HCT116 (cell line): ENCODE measurements at regions not wholly inside any gene's neighbourhood (a gene's known extent, or its start where the extent isn't known, plus 50 kb on each side); places are given as distances from the start of the nearest gene placed in this dataset.
"Not testable (repeated sequence)": the region's sequence is repeated elsewhere in the genome, so short reads cannot be mapped to it uniquely, and the experiment has no call there.

Source experiments
- ATAC-seq: fragments of 200-7000 bp; cut with Tn5 transposase; 2 replicates; pipeline ENCODE4 v1.9.1; 2020; ENCODE audit warnings: mild to moderate bottlenecking, moderate library complexity
- BruUV-seq: library from RNA; stranded (reverse); fragments of 400-500 nt; replicated peaks from 2 replicates; lab custom pipeline; 2021; lab: Mats Ljungman, UMichigan
- CTCF ChIA-PET: fragments of 300-600 bp; sonication (Branson Sonifier 250); formaldehyde crosslinking; loops from one replicate; lab custom pipeline; 2021; ENCODE audit warnings: antibody characterized with exemption; lab: Charles Lee
- POLR2A ChIA-PET: fragments of 300-600, 350-600 bp; sonication (Branson Sonifier 250); formaldehyde crosslinking; loops from one replicate; lab custom pipeline; 2021; ENCODE audit warnings: antibody characterized with exemption; lab: Charles Lee
- RAD21 ChIA-PET, 2 experiments: fragments of 300-600 bp; sonication (Branson Sonifier 250); formaldehyde crosslinking; loops; one replicate each; lab custom pipeline; 2023; ENCODE audit warnings: low total read pairs in 2 of 2; ENCODE audit not compliant: uncharacterized antibody in 2 of 2, unreplicated experiment in 2 of 2, low non-redundant PET in 1 of 2; lab: Charles Lee
- DNase-seq: peaks from one replicate; pipeline ENCODE4 v3.0.0-alpha.2; 2010; ENCODE audit warnings: low read depth, low spot score
- H2AFZ ChIP-seq: fragments of 200-600 bp; shearing (Covaris generic), sonication (generic); 2 replicates; pipeline ENCODE4 v1.6.1; 2017; ENCODE audit warnings: low read depth, mixed run types, mixed read lengths, antibody characterized with exemption, low read length; ENCODE audit not compliant: poor library complexity, severe bottlenecking
- H3K27ac ChIP-seq: 2 replicates; pipeline ENCODE4 v1.5.1; 2012; ENCODE audit warnings: low read depth, low read length
- H3K27me3 ChIP-seq: fragments of 200-600 bp; sonication (generic); 2 replicates; pipeline ENCODE4 v1.6.1; 2016; ENCODE audit warnings: mixed run types, low read length, mixed read lengths; ENCODE audit not compliant: insufficient read depth
- H3K36me3 ChIP-seq, 2 experiments: fragments of 200-500 bp in 1 of 2; fragments of 200-600 bp in 1 of 2; sonication (Bioruptor generic) in 1 of 2; sonication (generic) in 1 of 2; 2 replicates each; pipeline versions ENCODE4 v1.5.1 to v1.6.1; 2014 to 2016; ENCODE audit warnings: low read length in 2 of 2, inconsistent platforms in 1 of 2, mixed read lengths in 1 of 2, mixed run types in 1 of 2; ENCODE audit not compliant: insufficient read depth in 2 of 2, control insufficient read depth in 1 of 2
- H3K4me1 ChIP-seq, 2 experiments: fragments of 200-600 bp in 1 of 2; sonication (generic) in 1 of 2; 2 replicates each; pipeline versions ENCODE4 v1.5.1 to v1.6.1; 2012 to 2017; ENCODE audit warnings: low read length in 2 of 2, inconsistent platforms in 1 of 2, mild to moderate bottlenecking in 1 of 2, mixed read lengths in 1 of 2, mixed run types in 1 of 2, moderate library complexity in 1 of 2; ENCODE audit not compliant: insufficient read depth in 2 of 2, control insufficient read depth in 1 of 2
- H3K4me2 ChIP-seq: fragments of 200-600 bp; sonication (generic); 2 replicates; pipeline ENCODE4 v1.6.1; 2017; ENCODE audit warnings: mixed run types, low read length, mixed read lengths
- H3K4me3 ChIP-seq, 2 experiments: fragments of 200-600 bp in 1 of 2; sonication (generic) in 1 of 2; replicated peaks in 1 of 2; 2 replicates each; pipeline ENCODE4 v1.5.1; 2011 to 2016; ENCODE audit warnings: low read length in 2 of 2, control low read depth in 1 of 2, low read depth in 1 of 2, mild to moderate bottlenecking in 1 of 2, mixed read lengths in 1 of 2, mixed run types in 1 of 2
- H3K79me2 ChIP-seq: fragments of 200-600 bp; sonication (generic); 2 replicates; pipeline ENCODE4 v1.6.1; 2017; ENCODE audit warnings: mild to moderate bottlenecking, mixed run types, low read length, moderate library complexity, mixed read lengths; ENCODE audit not compliant: insufficient read depth
- H3K9ac ChIP-seq: fragments of 200-600 bp; sonication (generic); 2 replicates; pipeline ENCODE4 v1.6.1; 2016; ENCODE audit warnings: low read length, mixed read lengths
- H3K9me2 ChIP-seq: fragments of 200-600 bp; sonication (generic), shearing (Covaris generic); 2 replicates; pipeline ENCODE4 v1.6.1; 2017; ENCODE audit warnings: mixed run types, mild to moderate bottlenecking, moderate library complexity; ENCODE audit not compliant: insufficient read depth
- H3K9me3 ChIP-seq, 2 experiments: fragments of 200-500 bp in 1 of 2; fragments of 200-600 bp in 1 of 2; sonication (Bioruptor generic) in 1 of 2; sonication (generic) in 1 of 2; 2 replicates each; pipeline ENCODE4 v1.6.1; 2014 to 2017; ENCODE audit warnings: low read length in 2 of 2, mixed read lengths in 2 of 2, inconsistent platforms in 1 of 2, low read depth in 1 of 2, mild to moderate bottlenecking in 1 of 2, mixed run types in 1 of 2, moderate library complexity in 1 of 2; ENCODE audit not compliant: control insufficient read depth in 1 of 2, insufficient read depth in 1 of 2
- H4K20me1 ChIP-seq: fragments of 200-600 bp; sonication (generic), shearing (Covaris generic); 2 replicates; pipeline ENCODE4 v1.6.1; 2017; ENCODE audit warnings: mixed run types, mild to moderate bottlenecking, moderate library complexity; ENCODE audit not compliant: insufficient read depth
- ELF1 ChIP-seq: IDR thresholded peaks from 2 replicates; pipeline ENCODE4 v1.6.1; 2012; ENCODE audit warnings: low read depth, borderline replicate concordance
- MAX ChIP-seq: IDR thresholded peaks from 2 replicates; pipeline ENCODE4 v1.6.1; 2012
- POLR2AphosphoS5 ChIP-seq: IDR thresholded peaks from 2 replicates; pipeline ENCODE4 v1.6.1; 2011; ENCODE audit warnings: mild to moderate bottlenecking, low read depth, low read length, moderate library complexity
- REST ChIP-seq: IDR thresholded peaks from 2 replicates; pipeline ENCODE4 v1.6.1; 2012; ENCODE audit warnings: low read depth
- YY1 ChIP-seq: IDR thresholded peaks from 2 replicates; pipeline ENCODE4 v1.6.1; 2011; ENCODE audit warnings: low read length, low read depth, moderate library complexity, mild to moderate bottlenecking; ENCODE audit not compliant: insufficient replicate concordance; ENCODE audit errors: extremely low read depth
- ZBTB33 ChIP-seq: IDR thresholded peaks from 2 replicates; pipeline ENCODE4 v1.6.1; 2011; ENCODE audit warnings: mild to moderate bottlenecking, low read length, moderate library complexity; ENCODE audit not compliant: insufficient replicate concordance; ENCODE audit errors: extremely low read depth
- ZFX ChIP-seq: fragments of 450-650 bp; IDR thresholded peaks from 2 replicates; pipeline ENCODE4 v1.6.1; 2017
- intact Hi-C: fragments of 100-400 bp; cut with micrococcal nuclease; formaldehyde crosslinking; loops from 2 replicates; pipeline ENCODE4 v1.10.0; 2022

- no peaks in the 10 kb centered on the region for H3K9me2 ChIP-seq
- ChIA-PET CTCF (no interaction called here), POLR2A (no interaction called here), RAD21 (no interaction called here)
- no peak for DNase-seq
- H3K4me2 ChIP-seq, result no peak overlapping the region
- no peak for ATAC-seq
- no peaks in the 10 kb centered on the region for H4K20me1 ChIP-seq
- H3K36me3 ChIP-seq, result no peaks in the 10 kb centered on the region
- H3K27ac ChIP-seq, result no peak overlapping the region
- no peaks in the 10 kb centered on the region for H3K27me3 ChIP-seq
- no TSS peak for BruUV-seq
- H2AFZ ChIP-seq, result no peak overlapping the region
- H3K9ac ChIP-seq, result no peak overlapping the region
- no peaks in the 10 kb centered on the region for H3K79me2 ChIP-seq
- TF ChIP-seq MAX (no peak), ZFX (no peak), POLR2AphosphoS5 (no peak), REST (no peak), ELF1 (no peak), ZBTB33 (no peak), YY1 (no peak)
- intact Hi-C loops, result no loop called here
- peaks cover 0 to 3% of the 10 kb centered on the region in 2 experiments; a peak in 1 of 4 replicates for H3K4me1 ChIP-seq
- H3K9me3 ChIP-seq, result no peaks in the 10 kb centered on the region
- no peak overlapping the region for H3K4me3 ChIP-seq
Measured at GRCh38 chr20:25856256-25856884, 159.7 kb upstream of the ZNF337 start.

GRCh38 chr20:25855451-25856156 lies 159.0 kb upstream of the ZNF337 start:
- H4K20me1 ChIP-seq, POLR2A ChIA-PET, CTCF ChIA-PET, H3K27ac ChIP-seq, H3K4me3 ChIP-seq, H3K36me3 ChIP-seq, ATAC-seq, DNase-seq, BruUV-seq, RAD21 ChIA-PET, H3K27me3 ChIP-seq, H2AFZ ChIP-seq, H3K9me2 ChIP-seq, intact Hi-C loops, H3K9me3 ChIP-seq, H3K9ac ChIP-seq, H3K79me2 ChIP-seq, H3K4me2 ChIP-seq, H3K4me1 ChIP-seq: not testable (repeated sequence)
